Adrenal gland (tissue), 5 donors: ENCODE measurements at regions not wholly inside any gene's neighbourhood (a gene's known extent, or its start where the extent isn't known, plus 50 kb on each side); places are given as distances from the start of the nearest gene placed in this dataset.

Experiments used
- POLR2A ChIP-seq, 2 donors: fragments of 450-650 bp; IDR thresholded peaks; one replicate each; pipeline ENCODE4 v1.6.1; 2017; ENCODE audit warnings: antibody characterized with exemption in 2 of 2, mild to moderate bottlenecking in 2 of 2, moderate library complexity in 1 of 2
- TF ChIP-seq, protein P1 (sequence below), 6 experiments: fragments of 450-650 bp in 4 of 6; fragments of 200-600 bp in 2 of 6; sonication (generic) in 1 of 6; IDR thresholded peaks; 1 replicate in 5 of 6; 2 replicates in 1 of 6; pipeline versions ENCODE4 v1.5.1 to v1.8.0; 2016 to 2021; ENCODE audit warnings: antibody characterized with exemption in 6 of 6, mild to moderate bottlenecking in 2 of 6, moderate library complexity in 1 of 6
- donor health status: DM: no; HTN: no; CAD: no.

DNA sequence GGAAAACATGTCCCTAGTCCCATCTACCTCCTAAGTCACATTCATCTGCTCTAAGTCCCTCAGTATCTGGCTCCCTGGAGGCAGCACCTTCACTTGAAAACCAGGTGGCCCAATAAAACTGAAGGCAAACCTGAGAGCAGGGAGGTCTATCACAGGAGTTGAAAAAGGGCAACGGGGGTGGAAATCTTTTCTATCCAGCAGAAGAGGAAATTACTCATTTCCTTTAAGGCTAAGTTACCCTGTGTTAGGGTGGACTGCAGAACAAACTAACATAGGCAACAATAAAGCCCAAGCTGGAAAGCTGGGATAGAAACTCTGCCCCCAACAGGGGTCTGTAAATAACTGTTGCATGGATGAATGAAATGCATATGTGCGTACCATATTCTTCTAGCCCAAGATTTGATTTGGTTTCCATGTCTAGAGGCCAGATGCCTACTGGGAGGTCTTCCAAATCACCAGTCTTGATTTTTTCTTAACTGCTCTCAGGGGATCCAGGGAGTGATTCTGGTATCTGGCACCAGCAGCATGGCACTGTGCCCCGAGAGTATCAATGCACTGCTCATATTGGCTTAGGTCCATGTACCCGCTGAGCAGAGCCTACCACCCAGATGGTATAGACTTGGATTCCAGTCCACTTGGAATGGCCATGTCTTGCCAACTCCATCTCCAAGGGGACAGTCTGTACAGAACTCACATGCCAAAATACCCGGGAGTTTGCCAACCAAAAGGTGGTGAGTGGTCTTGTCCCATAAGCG is 350.0 kb upstream of the NCAM1 start:
- TF ChIP-seq, protein P1, sequence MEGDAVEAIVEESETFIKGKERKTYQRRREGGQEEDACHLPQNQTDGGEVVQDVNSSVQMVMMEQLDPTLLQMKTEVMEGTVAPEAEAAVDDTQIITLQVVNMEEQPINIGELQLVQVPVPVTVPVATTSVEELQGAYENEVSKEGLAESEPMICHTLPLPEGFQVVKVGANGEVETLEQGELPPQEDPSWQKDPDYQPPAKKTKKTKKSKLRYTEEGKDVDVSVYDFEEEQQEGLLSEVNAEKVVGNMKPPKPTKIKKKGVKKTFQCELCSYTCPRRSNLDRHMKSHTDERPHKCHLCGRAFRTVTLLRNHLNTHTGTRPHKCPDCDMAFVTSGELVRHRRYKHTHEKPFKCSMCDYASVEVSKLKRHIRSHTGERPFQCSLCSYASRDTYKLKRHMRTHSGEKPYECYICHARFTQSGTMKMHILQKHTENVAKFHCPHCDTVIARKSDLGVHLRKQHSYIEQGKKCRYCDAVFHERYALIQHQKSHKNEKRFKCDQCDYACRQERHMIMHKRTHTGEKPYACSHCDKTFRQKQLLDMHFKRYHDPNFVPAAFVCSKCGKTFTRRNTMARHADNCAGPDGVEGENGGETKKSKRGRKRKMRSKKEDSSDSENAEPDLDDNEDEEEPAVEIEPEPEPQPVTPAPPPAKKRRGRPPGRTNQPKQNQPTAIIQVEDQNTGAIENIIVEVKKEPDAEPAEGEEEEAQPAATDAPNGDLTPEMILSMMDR (IDR thresholded peaks at IDR 0.05): no peak
- TF ChIP-seq POLR2A (IDR thresholded peaks at IDR 0.05): no peak
